ENCODE measurements at regions not wholly inside any gene's neighbourhood (a gene's known extent, or its start where the extent isn't known, plus 50 kb on each side); places are given as distances from the start of the nearest gene placed in this dataset.

DNA sequence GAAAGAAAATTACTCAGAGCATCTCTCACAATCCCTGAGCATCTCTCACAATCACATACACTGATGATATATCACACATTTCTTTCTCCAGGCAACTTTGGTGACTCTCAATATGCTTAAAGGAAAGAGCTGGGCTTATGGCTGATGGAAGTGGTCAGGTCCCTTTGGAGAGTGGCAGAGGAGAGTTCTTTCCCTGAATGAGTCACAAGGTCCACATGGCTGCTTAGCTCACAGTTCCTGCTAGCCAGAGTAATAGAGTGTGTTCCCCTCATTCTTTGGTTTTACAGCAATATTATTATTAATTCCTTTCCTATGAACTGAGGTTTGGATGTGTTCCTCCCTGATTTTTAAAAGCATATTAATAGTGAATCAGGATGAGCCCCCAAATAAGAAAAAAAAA, 287.4 kb downstream of the C7orf25 start:
- no peaks in the 10 kb centered on the region for H3K27me3 ChIP-seq (ENCODE audit: insufficient read depth, low read length)
- H3K4me2 ChIP-seq (ENCODE audit: low read length) = no peak overlapping the region
- FAIRE-seq = no peak
- no peak overlapping the region for H3K9ac ChIP-seq (ENCODE audit: low read length)
- Mint-ChIP-seq H3K27ac (ENCODE audit: unreplicated experiment) (no peak overlapping the region), H3K9me3 (ENCODE audit: unreplicated experiment) (no peaks in the 10 kb centered on the region), H3K36me3 (ENCODE audit: low read depth, unreplicated experiment) (no peaks in the 10 kb centered on the region), H3K4me3 (ENCODE audit: unreplicated experiment) (no peak overlapping the region), H3K27me3 (ENCODE audit: low read depth, unreplicated experiment) (peaks cover 1% of the 10 kb centered on the region), H3K4me1 (ENCODE audit: low read depth, unreplicated experiment) (no peaks in the 10 kb centered on the region)
- DNase-seq (ENCODE audit: low read depth) = peak; percentile 12
- no peaks in the 10 kb centered on the region for H3K36me3 ChIP-seq (ENCODE audit: insufficient read depth, low read length)
- no peak overlapping the region for H3K4me3 ChIP-seq (ENCODE audit: insufficient read depth, low read depth, low read length)
- H3K4me1 ChIP-seq (ENCODE audit: insufficient read depth, low read length) = no peaks in the 10 kb centered on the region
- H3K79me2 ChIP-seq (ENCODE audit: insufficient read depth, low read length) = no peaks in the 10 kb centered on the region
- H3K27ac ChIP-seq (ENCODE audit: low read depth, low read length) = no peak overlapping the region
- H4K20me1 ChIP-seq (ENCODE audit: insufficient read depth, low read length) = no peaks in the 10 kb centered on the region
- no peak overlapping the region for H2AFZ ChIP-seq (ENCODE audit: low read depth, low read length)
- H3K9me3 ChIP-seq (ENCODE audit: insufficient read depth, low read depth, low read length) = no peaks in the 10 kb centered on the region
- TF ChIP-seq CTCF (IDR thresholded peaks at IDR 0.05; ENCODE audit: insufficient read depth, low read depth, low read length) (no peak), EZH2 (IDR thresholded peaks at IDR 0.05; ENCODE audit: insufficient read depth, low read length) (no peak)

- H3K4me3 ChIP-seq (ENCODE audit: insufficient read depth, low read depth, low read length) = no peak overlapping the region
- no peaks in the 10 kb centered on the region for H4K20me1 ChIP-seq (ENCODE audit: insufficient read depth, low read length)
- H3K27ac ChIP-seq (ENCODE audit: low read depth, low read length) = no peak overlapping the region
- Mint-ChIP-seq H3K9me3 (ENCODE audit: unreplicated experiment) (no peaks in the 10 kb centered on the region), H3K27ac (ENCODE audit: unreplicated experiment) (no peak overlapping the region), H3K4me3 (ENCODE audit: unreplicated experiment) (no peak overlapping the region), H3K4me1 (ENCODE audit: low read depth, unreplicated experiment) (no peaks in the 10 kb centered on the region), H3K36me3 (ENCODE audit: low read depth, unreplicated experiment) (no peaks in the 10 kb centered on the region), H3K27me3 (ENCODE audit: low read depth, unreplicated experiment) (no peaks in the 10 kb centered on the region)
- H3K9me3 ChIP-seq (ENCODE audit: insufficient read depth, low read depth, low read length) = no peaks in the 10 kb centered on the region
- no peaks in the 10 kb centered on the region for H3K4me1 ChIP-seq (ENCODE audit: insufficient read depth, low read length)
- no peak for TF ChIP-seq EZH2 (IDR thresholded peaks at IDR 0.05; ENCODE audit: insufficient read depth, low read length)
- TF ChIP-seq CTCF (IDR thresholded peaks at IDR 0.05; ENCODE audit: insufficient read depth, low read depth, low read length) = no peak
- H2AFZ ChIP-seq (ENCODE audit: low read depth, low read length) = no peak overlapping the region
- H3K27me3 ChIP-seq (ENCODE audit: insufficient read depth, low read length) = no peaks in the 10 kb centered on the region
- DNase-seq (ENCODE audit: low read depth) = no peak
- H3K9ac ChIP-seq (ENCODE audit: low read length) = no peak overlapping the region
- FAIRE-seq = no peak
- no peaks in the 10 kb centered on the region for H3K36me3 ChIP-seq (ENCODE audit: insufficient read depth, low read length)
- no peak overlapping the region for H3K4me2 ChIP-seq (ENCODE audit: low read length)
- no peaks in the 10 kb centered on the region for H3K79me2 ChIP-seq (ENCODE audit: insufficient read depth, low read length)
Measured at GRCh38 chr7:42621543-42622219, 290.2 kb downstream of the C7orf25 start.

- Histone ChIP-seq H3K9ac (ENCODE audit: low read length) (no peak overlapping the region), H3K27ac (ENCODE audit: low read depth, low read length) (no peak overlapping the region), H3K36me3 (ENCODE audit: insufficient read depth, low read length) (no peaks in the 10 kb centered on the region), H3K9me3 (ENCODE audit: insufficient read depth, low read depth, low read length) (no peaks in the 10 kb centered on the region), H3K4me1 (ENCODE audit: insufficient read depth, low read length) (no peaks in the 10 kb centered on the region), H3K79me2 (ENCODE audit: insufficient read depth, low read length) (no peaks in the 10 kb centered on the region), H2AFZ (ENCODE audit: low read depth, low read length) (no peak overlapping the region), H3K4me2 (ENCODE audit: low read length) (no peak overlapping the region), H4K20me1 (ENCODE audit: insufficient read depth, low read length) (no peaks in the 10 kb centered on the region), H3K4me3 (ENCODE audit: insufficient read depth, low read depth, low read length) (no peak overlapping the region), H3K27me3 (ENCODE audit: insufficient read depth, low read length) (no peaks in the 10 kb centered on the region)
- Mint-ChIP-seq H3K27ac (ENCODE audit: unreplicated experiment) (no peak overlapping the region), H3K36me3 (ENCODE audit: low read depth, unreplicated experiment) (no peaks in the 10 kb centered on the region), H3K27me3 (ENCODE audit: low read depth, unreplicated experiment) (no peaks in the 10 kb centered on the region), H3K4me3 (ENCODE audit: unreplicated experiment) (no peak overlapping the region), H3K9me3 (ENCODE audit: unreplicated experiment) (no peaks in the 10 kb centered on the region), H3K4me1 (ENCODE audit: low read depth, unreplicated experiment) (no peaks in the 10 kb centered on the region)
- TF ChIP-seq CTCF (IDR thresholded peaks at IDR 0.05; ENCODE audit: insufficient read depth, low read depth, low read length) (no peak), EZH2 (IDR thresholded peaks at IDR 0.05; ENCODE audit: insufficient read depth, low read length) (no peak)
- no peak for FAIRE-seq
- no peak for DNase-seq (ENCODE audit: low read depth)
Measured at GRCh38 chr7:42618651-42619360, 293.1 kb downstream of the C7orf25 start.

Data from astrocyte (in vitro differentiated cells and primary cell).